Panc1 (cell line): ENCODE measurements at regions not wholly inside any gene's neighbourhood (a gene's known extent, or its start where the extent isn't known, plus 50 kb on each side); places are given as distances from the start of the nearest gene placed in this dataset.

Experiments used
- ATAC-seq: fragments of 200-7000 bp; cut with Tn5 transposase; 2 replicates; pipeline ENCODE4 v1.9.1; 2020; ENCODE audit warnings: mild to moderate bottlenecking, moderate library complexity
- BruUV-seq: library from RNA; stranded (reverse); fragments of 400-500 nt; replicated peaks from 2 replicates; lab custom pipeline; 2021; lab: Mats Ljungman, UMichigan
- CTCF ChIA-PET: fragments of 300-600 bp; sonication (Branson Sonifier 250); formaldehyde crosslinking; loops from one replicate; lab custom pipeline; 2022; ENCODE audit warnings: antibody characterized with exemption; lab: Charles Lee
- POLR2A ChIA-PET: fragments of 300-600 bp; sonication (Branson Sonifier 250); formaldehyde crosslinking; loops from one replicate; lab custom pipeline; 2022; ENCODE audit warnings: antibody characterized with exemption; lab: Charles Lee
- DNase-seq: peaks from one replicate; pipeline ENCODE4 v3.0.0-alpha.2; 2010; ENCODE audit warnings: low read depth, low spot score
- H3K27ac ChIP-seq: 2 replicates; pipeline ENCODE4 v1.5.1; 2011; ENCODE audit warnings: mild to moderate bottlenecking, low read length, inconsistent platforms
- H3K27me3 ChIP-seq: fragments of 200-500 bp; sonication (Bioruptor generic); 2 replicates; pipeline ENCODE4 v1.6.0; 2014; ENCODE audit warnings: low read length, inconsistent platforms; ENCODE audit not compliant: control insufficient read depth, insufficient read depth
- H3K36me3 ChIP-seq: fragments of 200-500 bp; sonication (Bioruptor generic); 2 replicates; pipeline ENCODE4 v1.5.1; 2014; ENCODE audit warnings: inconsistent platforms, mild to moderate bottlenecking, low read length, moderate library complexity; ENCODE audit not compliant: control insufficient read depth, insufficient read depth
- H3K4me1 ChIP-seq: 2 replicates; pipeline ENCODE4 v1.5.1; 2011; ENCODE audit warnings: inconsistent platforms, mild to moderate bottlenecking, low read length, moderate library complexity; ENCODE audit not compliant: control insufficient read depth, insufficient read depth
- H3K4me3 ChIP-seq, 2 experiments: 2 replicates each; pipeline ENCODE4 v1.5.1; 2011 to 2012; ENCODE audit warnings: low read depth in 2 of 2, low read length in 2 of 2, mild to moderate bottlenecking in 2 of 2, inconsistent platforms in 1 of 2, moderate library complexity in 1 of 2
- H3K9me3 ChIP-seq: fragments of 200-500 bp; sonication (Bioruptor generic); 2 replicates; pipeline ENCODE4 v1.5.1; 2014; ENCODE audit warnings: low read depth, mild to moderate bottlenecking, inconsistent platforms, low read length, moderate library complexity; ENCODE audit not compliant: control insufficient read depth, insufficient read depth
- CTCF ChIP-seq: fragments of 450-650 bp; IDR thresholded peaks from 2 replicates; pipeline ENCODE4 v1.5.1; 2017; ENCODE audit warnings: mild to moderate bottlenecking
- POLR2AphosphoS5 ChIP-seq: IDR thresholded peaks from 2 replicates; pipeline ENCODE4 v1.6.1; 2012; ENCODE audit warnings: mild to moderate bottlenecking, low read depth, low read length, moderate library complexity
- REST ChIP-seq, 2 experiments: IDR thresholded peaks; 2 replicates each; pipeline ENCODE4 v1.6.1; 2011 to 2012; ENCODE audit warnings: low read depth in 2 of 2, control low read depth in 1 of 2, low read length in 1 of 2, mild to moderate bottlenecking in 1 of 2, moderate library complexity in 1 of 2; ENCODE audit not compliant: insufficient read depth in 1 of 2
- SIN3A ChIP-seq: IDR thresholded peaks from 2 replicates; pipeline ENCODE4 v1.6.1; 2012; ENCODE audit warnings: low read depth, mild to moderate bottlenecking, low read length, moderate library complexity, borderline replicate concordance; ENCODE audit not compliant: insufficient read depth
- TCF7L2 ChIP-seq: IDR thresholded peaks from 2 replicates; pipeline ENCODE4 v1.6.1; 2011; ENCODE audit warnings: mild to moderate bottlenecking, low read depth, low read length, inconsistent platforms
- in situ Hi-C: cut with HindIII; loops from 2 replicates; pipeline ENCODE4 v1.10.0; 2016; ENCODE audit warnings: low sequenced_read_pairs, low pct_unique_long_range_greater_than_20kb
- intact Hi-C: fragments of 100-400 bp; cut with micrococcal nuclease; formaldehyde crosslinking; loops from one replicate; pipeline ENCODE4 v1.10.0; 2022; ENCODE audit not compliant: unreplicated experiment

- in situ Hi-C loops (no loop called here), intact Hi-C loops (no loop called here)
- Histone ChIP-seq H3K4me3 (no peak overlapping the region), H3K9me3 (no peaks in the 10 kb centered on the region), H3K27me3 (no peaks in the 10 kb centered on the region), H3K36me3 (no peaks in the 10 kb centered on the region), H3K4me1 (no peaks in the 10 kb centered on the region), H3K27ac (no peak overlapping the region)
- DNase-seq, result no peak
- ATAC-seq, result no peak
- TF ChIP-seq CTCF (no peak), POLR2AphosphoS5 (no peak), REST (IDR thresholded peaks at IDR 0.05; ENCODE audit: insufficient read depth in 1 of 2, low read depth in 2 of 2, low read length in 1 of 2) (no peak), SIN3A (no peak), TCF7L2 (no peak)
- POLR2A ChIA-PET, result no interaction called here
- no TSS peak for BruUV-seq
- CTCF ChIA-PET, result no interaction called here
Observed at GRCh38 chr3:106022913-106023312, 154.1 kb upstream of the CBLB start.

GRCh38 chr3:106025151-106025722, 156.4 kb upstream of the CBLB start:
- ATAC-seq, result no peak
- intact Hi-C loops (no loop called here), in situ Hi-C loops (no loop called here)
- no peak for TF ChIP-seq REST (IDR thresholded peaks at IDR 0.05; ENCODE audit: insufficient read depth in 1 of 2, low read depth in 2 of 2, low read length in 1 of 2)
- Histone ChIP-seq H3K36me3 (no peaks in the 10 kb centered on the region), H3K9me3 (no peaks in the 10 kb centered on the region), H3K4me1 (no peaks in the 10 kb centered on the region), H3K27ac (no peak overlapping the region), H3K27me3 (no peaks in the 10 kb centered on the region), H3K4me3 (no peak overlapping the region)
- ChIA-PET CTCF (no interaction called here), POLR2A (no interaction called here)
- no TSS peak for BruUV-seq
- DNase-seq, result no peak
